HG03460 (cell line): ENCODE measurements at regions not wholly inside any gene's neighbourhood (a gene's known extent, or its start where the extent isn't known, plus 50 kb on each side); places are given as distances from the start of the nearest gene placed in this dataset.

ENCODE experiments used
- ATAC-seq: cut with Tn5 transposase; IDR thresholded peaks from one replicate; pipeline ENCODE4 v1.9.1; 2021; ENCODE audit not compliant: unreplicated experiment

- ATAC-seq: no peak
Measured at GRCh38 chr11:45089251-45089650, 57.2 kb upstream of the PRDM11 start.

GRCh38 chr11:45089676-45090499 lies 56.6 kb upstream of the PRDM11 start:
- ATAC-seq: no peak

GRCh38 chr11:45090607-45091006 lies 55.8 kb upstream of the PRDM11 start:
- no peak for ATAC-seq

GRCh38 chr11:45091563-45092403 lies 54.7 kb upstream of the PRDM11 start:
- no peak for ATAC-seq

- no peak for ATAC-seq
Measured at GRCh38 chr11:45092404-45092785, 54.0 kb upstream of the PRDM11 start.

- ATAC-seq: no peak
Measured at GRCh38 chr11:45092901-45093760, 53.3 kb upstream of the PRDM11 start.

GRCh38 chr11:45093761-45094455 lies 52.5 kb upstream of the PRDM11 start:
- no peak for ATAC-seq

GRCh38 chr11:45094958-45095690 lies 51.3 kb upstream of the PRDM11 start:
- no peak for ATAC-seq

GRCh38 chr11:45095691-45096010 lies 50.8 kb upstream of the PRDM11 start:
- ATAC-seq: no peak

- no peak for ATAC-seq
Measured at GRCh38 chr11:45096636-45097035, 49.8 kb upstream of the PRDM11 start.
